ENCODE measurements at regions not wholly inside any gene's neighbourhood (a gene's known extent, or its start where the extent isn't known, plus 50 kb on each side); places are given as distances from the start of the nearest gene placed in this dataset.

DNA sequence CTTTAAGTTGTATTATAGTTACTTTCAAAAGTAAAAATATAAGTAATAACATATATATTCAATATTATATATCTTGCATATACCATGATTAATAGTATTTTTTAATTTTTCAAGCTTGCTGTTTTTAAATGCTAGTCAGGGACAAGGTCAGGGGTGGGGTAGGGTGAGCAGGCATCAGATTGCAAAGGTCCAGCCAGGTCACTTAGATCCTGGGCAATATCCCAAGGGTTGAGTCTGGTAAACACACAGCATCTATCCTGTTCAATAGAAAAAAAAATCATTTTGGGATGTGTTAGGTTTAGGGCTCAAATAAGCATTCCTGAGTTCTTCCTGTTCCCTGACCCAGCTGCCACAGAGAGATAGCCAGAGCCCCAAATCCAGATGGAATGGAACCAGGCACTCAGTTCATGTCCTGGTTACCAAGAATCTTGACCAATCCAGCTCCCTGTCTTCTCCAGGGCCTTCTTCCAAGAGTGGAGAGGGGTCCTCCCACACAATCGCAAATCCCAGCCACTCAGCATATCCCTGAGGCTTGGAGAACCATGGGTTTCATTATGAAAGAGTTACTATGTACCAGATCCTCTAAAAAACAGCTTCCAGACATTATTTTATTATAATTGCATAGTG lies 134.9 kb upstream of the TOP1 start:
- TF ChIP-seq, protein P1, sequence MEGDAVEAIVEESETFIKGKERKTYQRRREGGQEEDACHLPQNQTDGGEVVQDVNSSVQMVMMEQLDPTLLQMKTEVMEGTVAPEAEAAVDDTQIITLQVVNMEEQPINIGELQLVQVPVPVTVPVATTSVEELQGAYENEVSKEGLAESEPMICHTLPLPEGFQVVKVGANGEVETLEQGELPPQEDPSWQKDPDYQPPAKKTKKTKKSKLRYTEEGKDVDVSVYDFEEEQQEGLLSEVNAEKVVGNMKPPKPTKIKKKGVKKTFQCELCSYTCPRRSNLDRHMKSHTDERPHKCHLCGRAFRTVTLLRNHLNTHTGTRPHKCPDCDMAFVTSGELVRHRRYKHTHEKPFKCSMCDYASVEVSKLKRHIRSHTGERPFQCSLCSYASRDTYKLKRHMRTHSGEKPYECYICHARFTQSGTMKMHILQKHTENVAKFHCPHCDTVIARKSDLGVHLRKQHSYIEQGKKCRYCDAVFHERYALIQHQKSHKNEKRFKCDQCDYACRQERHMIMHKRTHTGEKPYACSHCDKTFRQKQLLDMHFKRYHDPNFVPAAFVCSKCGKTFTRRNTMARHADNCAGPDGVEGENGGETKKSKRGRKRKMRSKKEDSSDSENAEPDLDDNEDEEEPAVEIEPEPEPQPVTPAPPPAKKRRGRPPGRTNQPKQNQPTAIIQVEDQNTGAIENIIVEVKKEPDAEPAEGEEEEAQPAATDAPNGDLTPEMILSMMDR (IDR thresholded peaks at IDR 0.05; ENCODE audit: low read length, missing control alignments) = no peak
- no peak for DNase-seq (ENCODE audit: low read depth)
- no peak overlapping the region for H3K4me3 ChIP-seq (replicated peaks; ENCODE audit: low read depth, low read length)

DNA sequence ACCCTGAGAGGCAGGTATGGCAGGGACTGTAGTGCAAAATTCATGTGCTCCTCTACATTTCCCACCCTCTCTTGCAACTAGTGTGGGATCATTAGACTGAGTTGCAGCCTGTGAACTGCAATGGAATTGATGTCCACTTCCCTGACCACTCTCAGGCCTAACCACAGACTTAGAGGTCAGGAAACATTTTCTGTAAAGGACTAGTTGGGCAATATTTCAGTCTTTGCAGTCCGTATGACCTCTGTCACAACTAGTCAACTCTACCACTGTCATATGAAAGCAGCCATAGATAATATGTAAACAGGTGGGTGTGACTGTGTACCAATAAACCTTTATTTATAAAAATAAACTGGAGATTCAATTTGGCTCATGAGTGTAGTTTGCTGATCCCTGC lies 134.4 kb upstream of the TOP1 start:
- no peak overlapping the region for H3K4me3 ChIP-seq (replicated peaks; ENCODE audit: low read depth, low read length)
- TF ChIP-seq, protein P1 (IDR thresholded peaks at IDR 0.05; ENCODE audit: low read length, missing control alignments) = no peak
- DNase-seq (ENCODE audit: low read depth) = no peak

DNA sequence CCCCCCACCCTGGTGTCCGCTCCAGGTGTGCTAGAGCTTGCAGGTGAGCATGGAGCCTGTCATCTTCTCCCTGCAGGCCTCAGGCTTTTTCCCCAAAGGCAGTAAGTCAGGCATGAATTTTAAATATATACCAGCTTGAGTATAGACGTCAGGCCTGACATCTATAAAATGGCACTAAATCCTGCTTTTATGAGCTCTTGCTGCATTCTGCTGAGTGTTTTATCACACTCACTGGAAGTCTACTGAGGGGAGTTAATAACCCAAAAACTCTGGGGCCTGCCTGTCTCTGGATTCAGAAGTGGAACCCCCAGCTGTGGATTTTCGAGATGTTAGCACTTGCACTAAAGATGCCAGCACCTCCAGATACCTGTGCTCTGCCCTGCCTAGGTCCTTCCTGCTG lies 133.4 kb upstream of the TOP1 start:
- TF ChIP-seq, protein P1 (IDR thresholded peaks at IDR 0.05; ENCODE audit: low read length, missing control alignments) = no peak
- H3K4me3 ChIP-seq (replicated peaks; ENCODE audit: low read depth, low read length) = no peak overlapping the region
- no peak for DNase-seq (ENCODE audit: low read depth)

DNA sequence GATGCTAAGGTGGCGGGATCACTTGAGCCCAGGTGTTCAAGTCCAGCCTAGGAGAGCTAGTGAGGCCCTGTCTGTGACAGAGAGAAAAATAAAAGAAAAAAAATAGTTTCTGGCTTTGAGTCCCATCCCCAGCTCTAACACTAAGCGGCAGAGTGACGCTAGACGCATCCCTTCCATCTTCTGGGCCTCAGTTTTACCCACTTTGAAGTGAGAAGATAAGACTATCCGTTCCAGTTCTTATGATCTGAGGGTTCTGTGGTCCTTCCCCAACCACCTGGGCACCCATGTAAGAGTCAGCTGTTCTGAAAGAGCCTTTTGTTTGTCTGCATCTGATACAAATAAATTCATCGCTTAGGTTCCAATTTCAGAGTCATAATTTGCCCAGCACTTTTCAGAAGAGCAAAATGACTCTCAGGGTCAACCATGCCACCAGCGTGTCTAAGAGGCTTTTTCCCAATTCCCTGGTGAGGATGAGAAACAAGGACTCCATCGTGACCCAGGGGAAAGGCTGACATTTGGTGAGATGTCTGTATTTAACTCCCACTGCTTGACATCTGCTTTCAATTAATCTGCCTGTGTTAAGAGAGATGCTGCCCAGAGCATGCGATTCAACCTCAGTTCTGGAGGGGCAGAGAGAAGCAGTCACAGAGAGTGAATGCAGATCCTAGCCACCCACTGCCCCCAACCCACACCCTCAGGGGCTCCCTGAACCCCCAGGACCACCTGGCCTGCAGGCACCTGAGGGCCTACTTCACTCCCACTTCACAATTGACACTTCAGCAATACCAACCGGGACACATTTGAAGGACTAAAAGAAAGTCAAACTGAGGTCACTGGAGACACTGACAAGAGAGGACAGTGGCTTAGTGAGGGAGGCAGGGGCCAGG lies 131.6 kb upstream of the TOP1 start:
- DNase-seq (ENCODE audit: low read depth) = no peak

DNA sequence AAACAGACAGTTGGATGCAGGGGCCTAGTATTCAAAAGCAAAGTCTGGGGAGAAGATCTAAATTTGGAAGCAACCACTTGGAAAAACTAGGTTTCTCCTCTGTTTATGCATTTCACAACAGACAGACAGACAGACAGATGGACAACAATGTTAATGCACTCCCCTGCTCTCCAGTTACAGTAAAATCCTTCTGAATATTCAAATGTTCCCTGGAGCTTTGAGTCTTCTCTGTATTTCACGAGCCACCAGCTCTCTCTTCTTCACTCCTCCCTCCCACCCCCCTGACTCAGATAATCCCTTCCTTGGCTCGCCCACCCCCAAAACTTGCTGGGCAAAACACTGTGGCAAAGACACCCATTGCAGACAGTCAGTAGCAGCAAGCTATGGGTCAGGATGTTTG lies 129.3 kb upstream of the TOP1 start:
- no peak overlapping the region for H3K4me3 ChIP-seq (replicated peaks; ENCODE audit: low read depth, low read length)
- TF ChIP-seq, protein P1 (IDR thresholded peaks at IDR 0.05; ENCODE audit: low read length, missing control alignments) = no peak
- DNase-seq (ENCODE audit: low read depth) = no peak

More for the DNA sequence above, 131.6 kb upstream of the TOP1 start:
- TF ChIP-seq, protein P1 (IDR thresholded peaks at IDR 0.05; ENCODE audit: low read length, missing control alignments) = no peak
- no peak overlapping the region for H3K4me3 ChIP-seq (replicated peaks; ENCODE audit: low read depth, low read length)

GRCh38 chr20:40900666-40901215 lies 127.9 kb upstream of the TOP1 start:
- DNase-seq (ENCODE audit: low read depth) = no peak
- TF ChIP-seq, protein P1 (IDR thresholded peaks at IDR 0.05; ENCODE audit: low read length, missing control alignments) = no peak
- no peak overlapping the region for H3K4me3 ChIP-seq (replicated peaks; ENCODE audit: low read depth, low read length)

Data from fibroblast of pulmonary artery (primary cell).